ENCODE measurements at regions not wholly inside any gene's neighbourhood (a gene's known extent, or its start where the extent isn't known, plus 50 kb on each side); places are given as distances from the start of the nearest gene placed in this dataset.

DNA sequence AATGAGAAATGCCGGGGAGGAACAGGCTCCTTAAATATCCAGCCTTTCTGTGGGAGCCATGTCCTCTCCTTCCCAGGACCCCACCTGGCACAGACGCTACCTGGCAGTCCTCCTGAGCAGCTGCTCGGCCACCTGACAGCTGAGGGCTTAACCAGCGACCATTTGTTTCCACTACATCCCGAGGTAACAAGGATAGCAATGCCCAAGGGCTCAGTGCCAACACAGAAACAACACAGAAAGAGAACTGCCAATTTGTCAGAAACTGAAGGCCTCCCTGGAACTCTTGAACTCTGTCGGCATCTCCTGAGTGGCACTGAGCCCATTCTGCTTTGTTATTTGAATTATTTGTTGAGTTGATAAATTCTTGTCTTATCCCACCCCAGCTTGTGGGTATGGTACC lies 122.2 kb upstream of the ARHGAP28 start:
- no peaks in the 10 kb centered on the region for H3K27me3 ChIP-seq
- no peaks in the 10 kb centered on the region for H3K9me3 ChIP-seq
- H3K4me1 ChIP-seq, result peaks cover 4% of the 10 kb centered on the region
- DNase-seq (no peak), ATAC-seq (no peak)
- intact Hi-C loops (cut with DNase I), result no loop called here
- no peak overlapping the region for H3K27ac ChIP-seq
- TF ChIP-seq, protein P1, sequence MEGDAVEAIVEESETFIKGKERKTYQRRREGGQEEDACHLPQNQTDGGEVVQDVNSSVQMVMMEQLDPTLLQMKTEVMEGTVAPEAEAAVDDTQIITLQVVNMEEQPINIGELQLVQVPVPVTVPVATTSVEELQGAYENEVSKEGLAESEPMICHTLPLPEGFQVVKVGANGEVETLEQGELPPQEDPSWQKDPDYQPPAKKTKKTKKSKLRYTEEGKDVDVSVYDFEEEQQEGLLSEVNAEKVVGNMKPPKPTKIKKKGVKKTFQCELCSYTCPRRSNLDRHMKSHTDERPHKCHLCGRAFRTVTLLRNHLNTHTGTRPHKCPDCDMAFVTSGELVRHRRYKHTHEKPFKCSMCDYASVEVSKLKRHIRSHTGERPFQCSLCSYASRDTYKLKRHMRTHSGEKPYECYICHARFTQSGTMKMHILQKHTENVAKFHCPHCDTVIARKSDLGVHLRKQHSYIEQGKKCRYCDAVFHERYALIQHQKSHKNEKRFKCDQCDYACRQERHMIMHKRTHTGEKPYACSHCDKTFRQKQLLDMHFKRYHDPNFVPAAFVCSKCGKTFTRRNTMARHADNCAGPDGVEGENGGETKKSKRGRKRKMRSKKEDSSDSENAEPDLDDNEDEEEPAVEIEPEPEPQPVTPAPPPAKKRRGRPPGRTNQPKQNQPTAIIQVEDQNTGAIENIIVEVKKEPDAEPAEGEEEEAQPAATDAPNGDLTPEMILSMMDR (IDR thresholded peaks at IDR 0.05), result no peak
- no peaks in the 10 kb centered on the region for H3K36me3 ChIP-seq
- H3K4me3 ChIP-seq, result no peak overlapping the region

- intact Hi-C loops (cut with DNase I), result no loop called here
- Histone ChIP-seq H3K9me3 (no peaks in the 10 kb centered on the region), H3K4me3 (no peak overlapping the region), H3K4me1 (peaks cover 4% of the 10 kb centered on the region), H3K27me3 (no peaks in the 10 kb centered on the region), H3K27ac (peak overlapping the region; percentile 24), H3K36me3 (no peaks in the 10 kb centered on the region)
- TF ChIP-seq, protein P1 (IDR thresholded peaks at IDR 0.05), result no peak
- no peak for DNase-seq
- ATAC-seq, result no peak
Observed at GRCh38 chr18:6609666-6610264, 119.8 kb upstream of the ARHGAP28 start.

DNA sequence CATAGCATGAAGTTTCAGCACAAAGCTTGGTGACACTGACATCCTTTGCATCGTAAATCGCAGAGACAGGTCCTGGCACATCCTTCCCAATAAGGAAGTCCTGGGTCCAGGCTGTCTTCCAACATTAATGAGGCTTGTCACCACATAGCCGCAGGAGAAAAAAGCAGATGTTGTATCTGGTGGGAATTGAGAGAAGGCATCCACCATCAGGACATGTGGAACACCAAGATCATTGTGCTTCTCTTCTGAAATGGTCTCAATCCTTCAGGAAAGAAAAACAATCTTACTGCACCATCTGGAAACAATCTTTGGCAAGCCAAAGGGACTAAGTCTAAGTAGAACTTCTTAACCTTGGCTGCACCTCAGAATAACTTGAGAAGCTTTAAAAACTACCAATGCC lies 119.0 kb upstream of the ARHGAP28 start:
- TF ChIP-seq, protein P1 (IDR thresholded peaks at IDR 0.05), result no peak
- Histone ChIP-seq H3K9me3 (no peaks in the 10 kb centered on the region), H3K4me3 (no peak overlapping the region), H3K27ac (no peak overlapping the region), H3K27me3 (no peaks in the 10 kb centered on the region), H3K4me1 (no peaks in the 10 kb centered on the region), H3K36me3 (no peaks in the 10 kb centered on the region)
- no peak for DNase-seq
- no peak for ATAC-seq
- intact Hi-C loops (cut with DNase I), result no loop called here

- intact Hi-C loops (cut with DNase I), result no loop called here
- no peak for ATAC-seq
Observed at GRCh38 chr18:6613581-6613980, 115.9 kb upstream of the ARHGAP28 start.

GRCh38 chr18:6614952-6615351 lies 114.6 kb upstream of the ARHGAP28 start:
- no peak for ATAC-seq
- TF ChIP-seq, protein P1 (IDR thresholded peaks at IDR 0.05), result no peak
- no peaks in the 10 kb centered on the region for H3K4me1 ChIP-seq
- H3K36me3 ChIP-seq, result no peaks in the 10 kb centered on the region
- H3K9me3 ChIP-seq, result no peaks in the 10 kb centered on the region
- no peak for DNase-seq
- intact Hi-C loops (cut with DNase I), result no loop called here
- H3K4me3 ChIP-seq, result no peak overlapping the region
- no peaks in the 10 kb centered on the region for H3K27me3 ChIP-seq
- H3K27ac ChIP-seq, result no peak overlapping the region

More at GRCh38 chr18:6613581-6613980, 115.9 kb upstream of the ARHGAP28 start:
- Histone ChIP-seq H3K27me3 (no peaks in the 10 kb centered on the region), H3K9me3 (no peaks in the 10 kb centered on the region), H3K27ac (no peak overlapping the region), H3K36me3 (no peaks in the 10 kb centered on the region), H3K4me1 (no peaks in the 10 kb centered on the region), H3K4me3 (no peak overlapping the region)
- DNase-seq, result no peak
- TF ChIP-seq, protein P1 (IDR thresholded peaks at IDR 0.05), result no peak

DNA sequence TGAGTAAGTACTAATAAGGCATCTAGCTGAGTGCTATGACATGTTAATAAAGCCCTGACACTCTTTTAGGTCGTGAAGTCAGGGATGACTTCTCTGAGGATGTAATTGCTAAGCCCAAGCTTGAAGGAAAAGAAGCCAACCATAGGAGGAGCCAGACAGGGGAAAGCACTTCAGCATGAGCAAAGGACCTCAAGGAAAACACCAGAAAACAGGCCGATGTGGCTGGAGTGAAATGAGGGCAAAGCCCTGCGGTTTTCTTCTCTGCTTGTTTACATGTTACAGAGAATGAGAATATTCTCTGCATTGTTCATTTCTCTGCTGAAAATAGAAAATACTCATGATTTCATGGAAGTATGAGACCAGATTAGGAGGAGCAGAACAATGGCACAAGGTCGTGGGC lies 112.5 kb upstream of the ARHGAP28 start:
- DNase-seq (no peak), ATAC-seq (no peak)
- Histone ChIP-seq H3K36me3 (no peaks in the 10 kb centered on the region), H3K27me3 (no peaks in the 10 kb centered on the region), H3K27ac (no peak overlapping the region), H3K9me3 (no peaks in the 10 kb centered on the region), H3K4me3 (no peak overlapping the region), H3K4me1 (no peaks in the 10 kb centered on the region)
- intact Hi-C loops (cut with DNase I), result no loop called here
- TF ChIP-seq, protein P1 (IDR thresholded peaks at IDR 0.05), result no peak
